BLaER1 (cell line): ENCODE measurements at regions not wholly inside any gene's neighbourhood (a gene's known extent, or its start where the extent isn't known, plus 50 kb on each side); places are given as distances from the start of the nearest gene placed in this dataset.
"Not testable (repeated sequence)": the region's sequence is repeated elsewhere in the genome, so short reads cannot be mapped to it uniquely, and the experiment has no call there.

Source experiments
- H3K27ac ChIP-seq: shearing (Covaris generic); formaldehyde crosslinking; 2 replicates; pipeline ENCODE4 v1.8.1; 2022
- H3K27me3 ChIP-seq: shearing (Covaris generic); formaldehyde crosslinking; 2 replicates; pipeline ENCODE4 v1.8.1; 2022
- H3K36me3 ChIP-seq: shearing (Covaris generic); formaldehyde crosslinking; 2 replicates; pipeline ENCODE4 v1.8.1; 2022
- H3K4me1 ChIP-seq: shearing (Covaris generic); formaldehyde crosslinking; 2 replicates; pipeline ENCODE4 v1.8.1; 2022
- H3K4me2 ChIP-seq: shearing (Covaris generic); formaldehyde crosslinking; 2 replicates; pipeline ENCODE4 v1.8.1; 2022
- H3K4me3 ChIP-seq: shearing (Covaris generic); formaldehyde crosslinking; 2 replicates; pipeline ENCODE4 v1.8.1; 2022
- H3K9ac ChIP-seq: shearing (Covaris generic); formaldehyde crosslinking; 2 replicates; pipeline ENCODE4 v1.8.1; 2022
- H3K9me3 ChIP-seq: shearing (Covaris generic); formaldehyde crosslinking; 2 replicates; pipeline ENCODE4 v1.8.1; 2022
- H4K20me1 ChIP-seq: shearing (Covaris generic); formaldehyde crosslinking; 2 replicates; pipeline ENCODE4 v1.8.1; 2022
- Cebpa-rat ChIP-seq: shearing (Covaris generic); IDR thresholded peaks from 2 replicates; pipeline ENCODE4 v1.8.1; 2022

- H3K4me3 ChIP-seq: no peak overlapping the region
- H3K4me2 ChIP-seq: no peak overlapping the region
- peaks cover 54% of the 10 kb centered on the region for H3K9me3 ChIP-seq
- H3K4me1 ChIP-seq: no peaks in the 10 kb centered on the region
- H3K27me3 ChIP-seq: no peaks in the 10 kb centered on the region
- no peaks in the 10 kb centered on the region for H3K36me3 ChIP-seq
- no peak for TF ChIP-seq Cebpa-rat
- H3K27ac ChIP-seq: no peak overlapping the region
- H3K9ac ChIP-seq: no peak overlapping the region
- H4K20me1 ChIP-seq: no peaks in the 10 kb centered on the region
Observed at GRCh38 chr14:89743828-89744227, 210.7 kb downstream of the EFCAB11 start.

GRCh38 chr14:89740241-89740640 lies 214.3 kb downstream of the EFCAB11 start:
- Histone ChIP-seq H3K27me3 (no peaks in the 10 kb centered on the region), H3K4me3 (no peak overlapping the region), H3K27ac (no peak overlapping the region), H3K4me1 (no peaks in the 10 kb centered on the region), H3K36me3 (no peaks in the 10 kb centered on the region), H3K9me3 (peaks cover 49% of the 10 kb centered on the region), H3K9ac (no peak overlapping the region), H4K20me1 (no peaks in the 10 kb centered on the region), H3K4me2 (no peak overlapping the region)
- no peak for TF ChIP-seq Cebpa-rat

GRCh38 chr14:89736881-89737280 lies 217.6 kb downstream of the EFCAB11 start:
- Histone ChIP-seq H3K4me1 (peaks cover 4% of the 10 kb centered on the region; the same call in 1 of the 2 replicates), H3K9me3 (peaks cover 22% of the 10 kb centered on the region), H3K27ac (no peak overlapping the region), H3K9ac (no peak overlapping the region), H3K4me2 (no peak overlapping the region), H3K4me3 (no peak overlapping the region), H3K36me3 (no peaks in the 10 kb centered on the region), H3K27me3 (no peaks in the 10 kb centered on the region), H4K20me1 (no peaks in the 10 kb centered on the region)
- no peak for TF ChIP-seq Cebpa-rat

GRCh38 chr14:89731396-89731933 lies 223.1 kb downstream of the EFCAB11 start:
- Histone ChIP-seq H4K20me1 (no peaks in the 10 kb centered on the region), H3K4me3 (no peak overlapping the region), H3K4me2 (no peak overlapping the region), H3K27ac (no peak overlapping the region), H3K27me3 (no peaks in the 10 kb centered on the region), H3K36me3 (no peaks in the 10 kb centered on the region), H3K9me3 (peaks cover 4% of the 10 kb centered on the region; the same call in 1 of the 2 replicates), H3K4me1 (peaks cover 7% of the 10 kb centered on the region; the same call in 1 of the 2 replicates), H3K9ac (no peak overlapping the region)
- TF ChIP-seq Cebpa-rat: no peak

GRCh38 chr14:89730687-89731086 lies 223.8 kb downstream of the EFCAB11 start:
- Histone ChIP-seq H3K9ac (no peak overlapping the region), H4K20me1 (no peaks in the 10 kb centered on the region), H3K4me1 (peaks cover 7% of the 10 kb centered on the region; the same call in 1 of the 2 replicates), H3K4me2 (no peak overlapping the region), H3K9me3 (peaks cover 4% of the 10 kb centered on the region; the same call in 1 of the 2 replicates), H3K27ac (no peak overlapping the region), H3K27me3 (no peaks in the 10 kb centered on the region), H3K4me3 (no peak overlapping the region), H3K36me3 (no peaks in the 10 kb centered on the region)
- TF ChIP-seq Cebpa-rat: no peak

GRCh38 chr14:89728964-89729363 lies 225.6 kb downstream of the EFCAB11 start:
- no peak overlapping the region for H3K4me3 ChIP-seq
- no peak for TF ChIP-seq Cebpa-rat
- 0 out of 2 replicates have a peak, but pooled peaks cover 6% of the 10 kb centered on the region for H3K9me3 ChIP-seq
- no peaks in the 10 kb centered on the region for H4K20me1 ChIP-seq
- H3K36me3 ChIP-seq: no peaks in the 10 kb centered on the region
- H3K27ac ChIP-seq: no peak overlapping the region
- H3K9ac ChIP-seq: no peak overlapping the region
- H3K4me1 ChIP-seq: peaks cover 17% of the 10 kb centered on the region
- no peaks in the 10 kb centered on the region for H3K27me3 ChIP-seq
- H3K4me2 ChIP-seq: no peak overlapping the region

- not testable (repeated sequence) for H3K4me3 ChIP-seq, H3K9ac ChIP-seq, H3K36me3 ChIP-seq, H3K4me2 ChIP-seq, H3K9me3 ChIP-seq, H4K20me1 ChIP-seq, H3K27ac ChIP-seq, H3K27me3 ChIP-seq
- H3K4me1 ChIP-seq: peaks cover 32% of the 10 kb centered on the region
Observed at GRCh38 chr14:89726226-89726625, 228.3 kb downstream of the EFCAB11 start.

- H3K9me3 ChIP-seq: 0 out of 2 replicates have a peak, but pooled peaks cover 6% of the 10 kb centered on the region
- H4K20me1 ChIP-seq: no peaks in the 10 kb centered on the region
- TF ChIP-seq Cebpa-rat: no peak
- H3K27me3 ChIP-seq: no peaks in the 10 kb centered on the region
- H3K4me3 ChIP-seq: no peak overlapping the region
- H3K4me1 ChIP-seq: peaks cover 46% of the 10 kb centered on the region
- no peak overlapping the region for H3K27ac ChIP-seq
- no peak overlapping the region for H3K9ac ChIP-seq
- no peaks in the 10 kb centered on the region for H3K36me3 ChIP-seq
- H3K4me2 ChIP-seq: peak overlapping the region; percentile 28; the same call in 1 of the 2 replicates
Observed at GRCh38 chr14:89724628-89724960, 229.9 kb downstream of the EFCAB11 start.

- no peaks in the 10 kb centered on the region for H3K36me3 ChIP-seq
- H3K27me3 ChIP-seq: no peaks in the 10 kb centered on the region
- H4K20me1 ChIP-seq: no peaks in the 10 kb centered on the region
- H3K4me2 ChIP-seq: peak overlapping the region; percentile 28; the same call in 1 of the 2 replicates
- H3K4me1 ChIP-seq: peaks cover 51% of the 10 kb centered on the region
- no peak for TF ChIP-seq Cebpa-rat
- H3K27ac ChIP-seq: no peak overlapping the region
- H3K9ac ChIP-seq: no peak overlapping the region
- H3K4me3 ChIP-seq: no peak overlapping the region
- 0 out of 2 replicates have a peak, but pooled peaks cover 6% of the 10 kb centered on the region for H3K9me3 ChIP-seq
Observed at GRCh38 chr14:89723930-89724627, 230.5 kb downstream of the EFCAB11 start.

- no peaks in the 10 kb centered on the region for H3K36me3 ChIP-seq
- H3K9me3 ChIP-seq: 0 out of 2 replicates have a peak, but pooled peaks cover 6% of the 10 kb centered on the region
- no peak for TF ChIP-seq Cebpa-rat
- H3K27ac ChIP-seq: peak overlapping the region; percentile 99
- peaks cover 71% of the 10 kb centered on the region for H3K4me1 ChIP-seq
- H3K4me2 ChIP-seq: peak overlapping the region; percentile 91
- no peaks in the 10 kb centered on the region for H4K20me1 ChIP-seq
- peak overlapping the region; percentile 88 for H3K9ac ChIP-seq
- no peaks in the 10 kb centered on the region for H3K27me3 ChIP-seq
- 0 out of 2 replicates have a peak overlapping the region, but pooled peaks have one; percentile 53 for H3K4me3 ChIP-seq
Observed at GRCh38 chr14:89721956-89722355, 232.6 kb downstream of the EFCAB11 start.
